EH (cell line): ENCODE measurements at regions not wholly inside any gene's neighbourhood (a gene's known extent, or its start where the extent isn't known, plus 50 kb on each side); places are given as distances from the start of the nearest gene placed in this dataset.

Experiments
- DNase-seq: peaks from one replicate; pipeline ENCODE4 v3.0.0-alpha.2; 2015; ENCODE audit warnings: low read depth

DNA sequence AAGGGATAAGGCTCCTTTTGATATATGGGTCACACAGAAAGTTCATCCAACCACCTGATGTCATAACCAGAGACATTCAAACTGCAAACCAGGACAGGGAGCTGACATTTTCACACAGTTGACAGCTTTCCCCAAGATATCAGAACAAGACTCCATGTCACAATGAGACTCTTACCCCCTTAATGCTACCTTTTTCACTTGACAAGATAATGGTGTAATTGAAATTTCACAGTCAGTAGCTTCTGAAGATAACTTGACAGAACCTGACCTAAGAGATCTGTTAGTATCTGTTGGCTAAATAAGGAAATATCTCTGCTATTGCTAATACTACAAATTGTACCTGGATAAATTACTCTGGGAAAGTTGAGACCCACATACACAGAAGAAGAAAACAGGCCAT lies 187.3 kb downstream of the C12orf50 start:
- DNase-seq, result no peak

DNA sequence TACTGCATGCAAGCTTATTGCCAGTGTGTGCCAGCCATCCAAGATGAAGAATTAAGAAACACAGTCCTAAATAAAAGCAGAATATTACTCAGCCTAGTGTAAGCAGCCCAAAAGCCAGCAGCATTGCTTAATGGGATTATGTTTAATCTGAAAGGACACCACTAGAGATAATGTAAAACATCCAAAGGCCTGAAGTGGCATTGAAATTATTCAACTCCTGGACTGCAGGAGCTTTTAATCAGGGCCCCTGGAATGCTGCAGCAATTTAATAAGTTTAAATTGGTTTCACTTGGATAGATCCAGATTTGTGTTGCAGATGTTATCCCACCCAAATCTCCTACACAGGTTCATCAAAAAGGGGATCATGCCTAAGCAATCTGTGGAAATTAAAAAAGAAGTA lies 193.0 kb downstream of the C12orf50 start:
- DNase-seq, result no peak

DNA sequence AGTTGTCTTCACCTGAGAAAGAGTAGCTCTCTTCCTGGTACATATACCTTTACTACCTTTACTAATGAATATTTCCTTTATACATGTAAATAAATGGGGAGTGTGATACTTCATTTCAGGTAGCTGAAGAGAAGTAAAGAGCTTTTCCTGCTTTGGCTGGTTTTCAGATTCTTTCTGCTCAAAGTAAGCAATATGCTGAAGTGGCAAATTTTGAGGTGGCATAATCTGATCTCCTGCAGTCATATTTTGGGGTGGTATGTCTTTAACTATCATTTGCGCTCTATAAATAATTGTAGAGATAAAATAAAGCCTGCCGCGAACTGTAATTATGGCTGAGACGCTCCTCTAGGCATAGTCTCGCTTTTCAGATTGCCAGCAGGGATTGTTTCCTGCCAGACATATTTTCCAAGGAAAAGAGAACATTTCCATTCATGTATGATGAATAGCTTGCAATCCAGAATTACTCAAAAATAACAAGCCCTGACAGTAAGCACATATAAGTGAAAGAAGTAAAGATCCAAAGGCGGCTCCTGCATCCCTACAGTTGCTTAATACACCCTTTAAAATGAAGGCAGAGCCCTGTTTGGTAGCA lies 200.7 kb downstream of the C12orf50 start:
- DNase-seq, result no peak

DNA sequence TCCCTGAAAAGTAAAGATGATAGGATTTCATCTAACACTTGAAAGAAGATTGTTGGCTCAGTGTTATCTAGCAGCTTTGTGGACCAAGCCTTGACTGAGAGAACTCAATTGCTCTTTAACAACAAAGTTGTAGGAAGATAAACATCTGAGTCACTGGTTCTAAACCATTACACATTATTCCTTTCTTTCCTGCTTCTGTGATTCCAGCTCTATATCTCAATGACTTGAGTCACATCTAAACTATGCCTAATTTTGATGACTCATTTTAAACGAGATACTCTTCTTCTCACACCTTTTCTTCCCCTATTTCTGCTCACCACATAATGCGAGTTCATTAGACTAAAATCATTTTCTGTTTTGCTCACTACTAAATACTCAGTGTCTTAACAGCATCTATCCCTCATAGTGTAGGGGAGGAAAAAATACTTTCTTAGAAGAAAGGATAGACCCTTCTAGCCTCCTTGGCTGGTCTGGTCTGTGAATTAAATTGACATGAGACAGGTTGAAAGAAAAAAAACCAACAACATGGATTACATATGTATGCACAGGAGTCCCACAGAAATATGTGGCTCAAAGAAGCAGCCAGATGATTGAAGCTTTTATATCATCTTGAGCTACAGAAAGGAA lies 201.4 kb downstream of the C12orf50 start:
- peak; percentile 6 for DNase-seq

DNA sequence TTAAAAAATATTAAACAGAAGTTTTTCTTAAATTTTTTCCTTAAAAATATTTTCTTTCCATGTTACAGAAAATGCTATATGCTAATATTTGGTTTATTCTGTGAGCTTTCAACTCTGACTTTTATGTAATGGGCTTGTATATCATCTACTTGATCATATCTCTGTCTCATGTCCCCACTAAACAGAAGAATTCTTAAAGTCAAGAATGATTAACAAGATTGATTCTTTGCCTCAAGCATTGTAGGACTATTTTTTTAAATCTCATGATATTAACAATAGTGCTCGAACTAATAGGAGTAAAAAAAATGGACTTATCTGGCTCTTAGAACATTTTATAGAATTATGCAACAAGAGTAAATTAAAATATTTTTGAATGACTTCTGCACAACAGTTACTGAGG lies 206.3 kb downstream of the C12orf50 start:
- DNase-seq, result no peak

DNA sequence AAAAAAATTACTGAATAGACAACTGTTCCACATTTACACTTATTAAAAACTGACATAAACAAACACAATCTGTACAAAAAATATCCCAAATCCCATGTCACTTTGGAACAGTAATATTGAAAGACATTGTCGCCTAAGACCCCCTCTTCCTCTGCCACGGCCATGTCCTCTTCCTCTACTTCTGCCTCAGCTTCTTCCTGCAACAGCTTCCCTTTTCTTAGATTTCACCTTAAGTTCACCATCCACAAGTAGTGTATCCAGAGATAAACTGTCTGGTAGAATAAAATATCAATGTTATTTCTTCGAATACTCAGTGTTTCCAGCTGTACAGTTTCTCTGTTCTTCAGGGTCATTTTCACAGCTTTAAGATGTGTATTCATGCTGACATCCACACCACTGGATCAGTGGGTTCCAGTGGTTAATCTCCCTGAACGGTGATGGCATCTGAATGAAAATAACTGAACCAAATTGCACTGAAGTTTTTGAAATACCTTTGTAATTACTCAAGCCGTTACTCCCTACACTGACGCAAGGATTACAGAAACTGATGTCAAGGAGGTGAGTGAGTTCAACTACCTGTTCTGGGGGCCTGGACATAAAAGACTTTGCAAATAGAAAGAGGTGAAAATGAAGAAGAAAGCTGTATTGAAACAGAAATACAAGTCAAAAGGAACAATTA lies 208.5 kb downstream of the C12orf50 start:
- DNase-seq, result no peak

DNA sequence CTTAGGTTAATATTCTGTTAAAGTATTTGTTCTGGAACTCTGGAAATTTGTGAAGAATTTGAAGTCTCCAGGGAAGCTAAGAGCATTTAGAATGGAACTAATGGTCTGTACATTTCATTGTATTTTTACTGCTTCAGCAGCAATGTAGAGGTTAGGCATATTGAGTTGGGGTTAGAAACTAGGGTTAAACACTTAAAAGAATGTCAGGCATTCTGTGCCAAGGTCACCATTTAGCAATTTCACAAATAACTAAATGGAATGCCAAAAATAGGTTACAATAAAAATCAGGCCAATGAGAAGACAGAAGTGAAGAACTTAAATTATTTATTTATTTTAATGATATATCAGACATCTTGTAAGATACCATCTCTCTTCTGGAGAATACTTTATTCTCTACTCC lies 210.8 kb downstream of the C12orf50 start:
- no peak for DNase-seq

DNA sequence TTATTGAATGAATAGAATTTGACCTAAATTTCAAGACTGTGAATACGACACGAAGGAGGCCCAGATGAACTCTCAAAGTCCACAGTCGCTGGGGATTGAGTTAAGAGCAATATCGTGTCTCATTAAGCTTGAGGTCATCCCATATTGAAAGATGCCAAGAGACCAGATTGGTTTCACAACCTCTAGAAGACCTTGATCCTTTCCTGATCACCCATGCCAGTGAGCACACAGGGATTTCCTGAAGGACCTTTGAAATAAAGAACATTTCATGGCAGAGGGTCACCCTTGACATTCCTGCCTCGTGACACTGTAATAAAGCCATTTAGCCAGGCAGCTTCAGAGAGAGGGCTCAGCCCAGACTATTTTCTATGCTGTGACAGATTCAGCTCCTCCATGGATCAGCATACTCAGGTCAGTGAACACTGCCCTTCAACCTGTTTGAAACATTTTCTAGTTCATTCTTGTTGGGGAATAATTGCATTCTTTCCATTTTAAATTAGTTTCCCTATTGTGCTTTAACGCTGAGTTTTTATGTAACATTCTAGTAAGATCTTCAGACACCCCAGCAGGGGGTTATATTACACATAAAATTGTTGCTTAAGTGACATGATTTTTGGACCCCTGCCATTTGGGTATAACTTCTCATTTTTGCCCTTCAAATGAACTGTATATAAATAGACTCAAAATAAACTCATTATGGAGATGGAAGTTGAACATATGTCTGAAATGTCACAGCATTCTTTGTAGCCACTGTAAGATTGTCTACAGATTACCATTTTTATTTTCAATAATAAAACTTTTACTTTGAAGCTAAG lies 213.2 kb downstream of the C12orf50 start:
- peak; percentile 29 for DNase-seq

DNA sequence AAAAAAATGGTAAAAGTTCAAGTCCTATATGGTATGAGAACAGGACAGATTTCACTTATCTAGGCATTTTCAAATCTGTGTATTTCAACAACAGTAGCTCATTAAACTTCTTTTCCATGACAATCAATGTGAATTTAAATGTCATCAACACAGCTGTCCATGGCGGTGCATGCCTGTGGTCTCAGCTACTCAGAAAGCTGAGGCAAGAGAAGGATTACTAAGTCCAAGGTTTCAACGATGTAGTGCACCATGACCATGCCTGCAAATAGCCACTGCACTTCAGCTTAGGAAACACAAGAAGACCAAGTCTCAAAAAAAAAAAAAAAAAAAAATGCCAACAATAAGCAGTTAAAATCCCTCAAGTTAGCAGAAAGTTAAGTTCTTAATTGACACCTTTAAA lies 214.6 kb downstream of the C12orf50 start:
- no peak for DNase-seq

DNA sequence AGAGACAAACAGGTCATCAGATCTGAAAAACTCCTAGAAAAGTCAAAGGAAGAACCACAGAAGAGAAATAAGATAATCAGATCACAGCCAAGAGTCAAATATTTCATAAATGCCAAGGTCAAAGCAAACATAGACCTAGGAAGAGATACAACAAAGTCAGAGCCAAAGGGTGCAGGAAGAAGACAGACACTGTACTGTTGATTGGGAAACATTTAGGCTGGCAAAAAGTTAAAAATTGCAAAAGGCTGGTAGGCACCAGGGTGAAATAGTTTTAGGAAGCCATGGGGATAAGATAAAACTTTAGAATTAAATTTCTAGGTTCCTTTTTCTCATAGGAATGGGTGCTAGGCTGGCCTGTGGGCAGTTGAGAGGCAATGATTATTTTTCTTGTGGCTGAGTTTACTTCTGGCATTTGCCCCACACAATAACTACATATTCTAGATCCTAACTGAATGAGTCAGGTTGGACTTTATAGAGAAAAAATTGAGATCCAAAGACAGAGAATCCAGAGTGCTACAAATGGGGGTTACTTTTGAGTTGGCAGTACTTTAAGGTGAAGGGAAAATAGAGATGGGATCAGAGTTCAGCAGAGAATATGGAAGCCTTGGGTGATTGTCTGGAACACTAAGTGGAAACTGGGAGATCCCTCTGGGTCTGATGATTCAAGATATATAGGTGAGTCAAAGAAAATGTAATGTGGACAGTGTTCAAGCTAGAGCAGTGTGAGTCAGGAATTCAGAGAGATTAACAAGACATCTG lies 215.5 kb downstream of the C12orf50 start:
- DNase-seq, result peak; percentile 33

DNA sequence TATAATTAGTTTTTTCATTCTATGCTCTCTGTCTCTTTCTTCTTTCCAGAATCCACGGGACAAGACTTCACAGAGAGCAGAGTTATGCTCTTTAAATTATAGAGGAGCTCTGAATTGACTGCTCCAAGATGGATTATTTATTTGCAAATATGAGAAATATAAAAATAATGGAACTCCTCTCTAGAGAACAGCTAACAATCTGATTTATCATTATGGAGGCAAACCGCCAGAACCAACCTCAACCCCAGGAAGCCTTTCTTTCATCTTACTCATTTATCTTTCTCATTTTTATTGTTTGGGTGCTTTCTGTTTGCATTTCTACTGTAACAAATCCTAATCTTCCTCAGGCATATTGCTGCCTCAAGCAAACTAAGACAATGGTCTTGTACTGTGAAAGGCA lies 216.5 kb downstream of the C12orf50 start:
- no peak for DNase-seq

DNA sequence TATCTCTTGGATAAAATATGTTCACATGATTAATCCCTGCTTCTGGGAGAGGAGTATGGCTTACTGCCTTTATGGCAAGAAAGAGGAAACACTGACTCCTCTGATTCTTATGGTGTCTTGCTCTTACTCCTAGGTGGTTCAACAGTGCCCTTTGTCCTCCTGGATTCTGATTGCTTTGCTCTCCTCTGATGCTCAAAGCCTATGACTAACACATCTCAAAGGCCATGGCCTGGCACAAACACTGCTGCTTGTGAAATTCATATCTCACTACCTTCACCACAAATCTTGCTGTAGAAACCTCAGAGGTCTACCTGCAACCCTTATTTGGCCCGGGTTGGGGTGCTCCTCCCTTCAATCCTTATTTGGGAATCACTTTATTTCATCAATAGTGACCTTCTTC lies 217.2 kb downstream of the C12orf50 start:
- no peak for DNase-seq

DNA sequence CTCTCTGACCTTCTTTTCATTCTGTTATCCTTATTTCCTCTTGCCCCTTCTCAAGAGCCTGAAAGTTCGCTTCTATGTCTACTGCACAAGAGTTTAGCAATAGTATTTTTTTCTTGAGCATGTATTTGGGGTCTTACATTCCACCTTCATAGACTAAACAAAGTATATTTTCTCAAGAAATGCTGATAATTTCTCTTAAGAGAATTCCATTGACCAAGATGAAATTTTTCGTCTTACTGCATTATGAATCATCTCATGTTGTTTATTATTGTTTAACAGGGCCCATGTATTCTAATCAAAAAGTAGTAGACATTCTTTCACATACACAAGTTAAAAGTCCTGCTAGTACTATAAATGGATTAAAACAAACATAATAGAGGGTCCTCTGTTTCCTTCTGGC lies 219.3 kb downstream of the C12orf50 start:
- no peak for DNase-seq

DNA sequence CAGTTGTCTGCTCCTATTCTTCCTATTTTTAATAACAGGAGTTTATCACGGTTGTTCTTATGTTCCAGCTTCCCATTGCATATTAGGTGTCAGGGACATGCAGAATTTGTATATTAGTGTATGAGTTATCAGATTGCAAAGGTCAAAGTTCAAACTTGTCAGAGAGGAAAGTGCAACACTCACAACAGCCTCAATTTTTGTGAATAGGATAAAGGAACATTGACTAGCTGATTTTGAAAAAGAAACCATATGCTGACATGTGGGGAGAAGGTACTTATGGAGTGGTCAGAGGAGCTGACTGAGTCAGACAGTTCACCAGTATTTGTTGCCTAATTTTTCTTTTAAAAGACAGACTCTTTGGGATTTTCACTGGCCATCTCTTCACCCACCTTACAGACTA lies 222.1 kb downstream of the C12orf50 start:
- no peak for DNase-seq

DNA sequence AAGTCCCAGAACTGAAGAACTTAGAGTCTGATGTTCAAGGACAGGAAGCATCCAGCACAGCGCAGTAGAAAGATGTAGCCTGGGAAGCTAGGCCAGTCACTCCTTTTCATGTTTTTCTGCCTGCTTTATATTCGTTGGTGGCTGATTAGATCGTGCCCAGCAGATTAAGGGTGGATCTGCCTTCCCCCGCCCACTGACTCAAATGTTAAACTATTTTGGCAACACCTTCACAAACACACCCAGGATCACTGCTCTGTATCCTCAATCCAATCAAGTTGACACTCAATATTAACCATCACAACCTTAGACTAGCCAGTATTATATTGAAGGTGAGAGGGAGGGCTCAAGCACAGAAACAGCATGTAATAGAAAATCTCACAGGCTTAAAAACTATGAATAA lies 222.9 kb downstream of the C12orf50 start:
- no peak for DNase-seq

DNA sequence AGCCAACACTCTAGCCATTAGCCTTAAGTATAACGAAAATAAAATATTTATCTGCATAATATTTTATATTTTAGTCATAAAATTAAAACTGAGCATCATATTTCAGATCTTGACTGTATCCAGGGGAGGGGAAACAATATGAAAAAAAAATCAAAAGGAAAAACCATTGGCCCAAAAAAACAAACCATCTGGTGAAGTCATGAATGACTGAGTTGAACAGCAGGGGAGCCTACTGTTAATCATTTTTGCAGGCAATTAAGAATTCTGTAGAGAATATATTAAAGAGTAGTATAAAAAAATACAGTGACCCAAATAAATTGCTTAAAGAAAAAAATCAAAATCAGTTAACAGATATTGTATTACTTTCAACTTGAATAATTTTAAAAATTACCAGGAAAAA lies 224.8 kb downstream of the C12orf50 start:
- no peak for DNase-seq

DNA sequence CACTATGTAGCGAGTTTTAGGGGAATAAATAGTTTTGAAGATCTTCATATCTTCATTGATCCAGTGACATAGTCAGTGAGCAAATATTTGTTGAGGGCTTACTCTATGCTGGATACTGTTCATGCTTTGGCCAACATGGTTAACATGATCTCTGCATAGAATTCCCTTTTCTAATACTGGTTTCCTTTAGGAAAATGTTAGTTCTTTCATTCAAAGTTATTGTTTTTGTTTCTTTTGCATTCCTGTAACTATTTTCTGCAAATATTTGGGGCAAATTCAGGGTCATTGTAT lies 226.5 kb downstream of the C12orf50 start:
- DNase-seq, result no peak

DNA sequence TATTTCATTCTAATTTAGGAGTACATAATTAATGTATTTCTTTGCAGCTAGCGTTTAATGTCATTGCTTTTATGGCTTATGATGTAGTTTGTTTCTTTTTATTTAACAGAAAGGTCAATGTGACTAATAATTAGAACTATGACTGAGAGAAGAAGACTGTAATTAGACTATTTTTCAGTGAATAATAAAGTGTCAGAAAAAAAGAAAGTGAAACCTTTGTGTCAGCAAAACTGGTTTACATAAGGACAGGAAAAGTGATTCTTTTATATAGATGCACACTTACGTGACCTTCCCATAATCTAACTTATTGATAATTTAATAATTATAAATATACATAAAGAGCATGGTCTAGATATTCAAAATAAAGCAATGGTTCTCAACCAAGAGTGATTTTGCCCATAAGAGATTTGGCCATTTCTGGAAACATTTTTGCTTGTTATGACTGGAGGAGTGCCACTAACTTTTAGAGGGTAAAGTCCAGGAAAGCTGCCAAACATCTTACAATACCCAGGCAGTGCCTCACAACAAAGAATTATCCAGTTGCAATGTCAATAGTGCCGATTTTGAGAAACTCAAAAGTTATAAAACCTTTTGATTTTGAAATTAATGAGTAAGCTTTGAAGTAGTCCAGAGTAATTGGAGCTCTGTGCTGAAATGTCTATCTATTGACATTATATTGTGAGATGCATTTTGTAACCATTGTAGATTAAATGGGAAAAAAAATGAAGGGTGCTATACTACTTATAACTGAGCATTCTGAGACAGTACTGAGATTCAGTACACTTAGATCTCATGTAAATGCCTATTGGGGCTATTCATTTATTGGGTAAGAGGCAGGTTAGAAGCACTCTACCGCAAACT lies 227.1 kb downstream of the C12orf50 start:
- DNase-seq, result no peak

DNA sequence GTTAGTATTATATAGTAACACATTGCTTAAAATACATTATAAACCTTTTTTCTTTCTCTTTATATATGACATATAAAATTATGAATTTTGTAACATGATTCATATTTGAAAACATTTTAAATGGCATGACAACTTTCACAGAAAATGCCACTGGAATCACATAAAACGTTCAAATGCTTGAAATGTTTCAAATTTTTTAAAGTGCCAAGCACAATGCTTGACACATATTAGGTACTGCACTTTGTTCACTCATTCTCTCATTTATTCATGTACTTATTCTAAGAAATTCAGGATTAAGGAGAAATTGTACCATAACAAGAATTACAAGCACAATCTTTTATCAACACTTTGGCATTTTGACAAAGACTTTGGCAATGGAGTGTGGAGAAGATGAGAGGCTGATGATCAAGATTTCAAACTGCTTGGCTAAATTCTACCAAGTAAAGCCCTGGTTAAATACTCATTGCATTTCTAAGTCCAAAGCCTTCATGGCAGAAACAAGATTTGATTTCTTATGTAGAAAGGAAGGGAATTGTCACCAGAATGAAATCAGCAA lies 232.2 kb downstream of the C12orf50 start:
- DNase-seq, result no peak

DNA sequence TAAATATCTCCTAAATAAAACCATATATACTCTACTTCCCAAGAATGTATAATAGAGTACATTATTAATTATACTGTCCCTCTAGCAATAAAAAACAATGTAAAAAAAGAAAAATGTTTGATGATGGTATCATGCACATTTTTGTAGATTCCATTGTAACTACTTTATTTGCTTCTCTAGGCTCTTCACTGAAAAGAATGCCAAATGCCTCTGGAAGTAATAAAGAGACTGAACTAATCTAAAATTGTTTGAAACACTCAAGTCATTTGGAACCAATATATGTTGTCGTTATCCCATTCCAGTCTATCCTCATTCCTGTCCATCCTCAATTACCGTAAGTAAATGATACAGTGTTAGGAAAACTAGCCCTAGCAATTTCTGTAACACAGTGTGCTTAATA lies 233.6 kb downstream of the C12orf50 start:
- DNase-seq, result no peak

DNA sequence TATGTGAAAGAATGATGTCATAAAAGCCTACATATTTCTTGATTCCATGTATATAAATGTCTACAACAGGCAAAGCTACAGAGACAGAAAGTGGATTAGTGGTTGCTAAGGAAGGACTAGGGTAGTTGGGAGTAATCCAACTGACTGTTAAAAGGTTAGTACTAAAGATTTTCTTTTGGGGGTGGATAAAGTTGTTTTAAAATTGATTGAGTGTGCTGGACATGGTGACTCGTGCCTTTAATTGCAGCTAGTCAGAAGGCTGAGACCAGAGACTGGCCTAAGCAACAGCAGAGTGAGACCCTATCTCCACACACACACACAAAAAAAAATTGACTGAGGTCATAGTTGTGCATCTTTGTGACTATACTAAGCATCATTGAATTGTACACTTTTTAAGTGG lies 234.3 kb downstream of the C12orf50 start:
- no peak for DNase-seq
